Testis (tissue), 2 donors: ENCODE measurements at regions not wholly inside any gene's neighbourhood (a gene's known extent, or its start where the extent isn't known, plus 50 kb on each side); places are given as distances from the start of the nearest gene placed in this dataset.

Source experiments
- DNase-seq: peaks from one replicate; pipeline ENCODE4 v3.0.0-alpha.2; 2019
- H3K27ac ChIP-seq, 2 donors: fragments of 200-600 bp; sonication (generic); one replicate each; pipeline ENCODE4 v1.5.1; 2019
- H3K27me3 ChIP-seq: fragments of 200-600 bp; sonication (generic); one replicate; pipeline ENCODE4 v1.5.1; 2019
- H3K36me3 ChIP-seq: fragments of 200-600 bp; sonication (generic); one replicate; pipeline ENCODE4 v1.5.1; 2017; ENCODE audit warnings: low read depth; ENCODE audit errors: missing control alignments
- H3K4me1 ChIP-seq: fragments of 200-600 bp; sonication (generic); one replicate; pipeline ENCODE4 v1.5.1; 2019
- H3K4me3 ChIP-seq, 2 donors: fragments of 200-600 bp; sonication (generic); one replicate each; pipeline ENCODE4 v1.5.1; 2017 to 2019
- H3K9me3 ChIP-seq: fragments of 200-600 bp; sonication (generic); one replicate; pipeline ENCODE4 v1.5.1; 2017
- POLR2A ChIP-seq: fragments of 450-650 bp; IDR thresholded peaks from one replicate; pipeline ENCODE4 v1.6.1; 2017; ENCODE audit warnings: antibody characterized with exemption, mild to moderate bottlenecking, moderate library complexity
- WGBS, 2 donors: methylation state at CpG; one replicate each; pipeline ENCODE4 v1.1.5; 2018; 5-methylcytosine and 5-hydroxymethylcytosine counted together
- intact Hi-C: fragments of 100-400 bp; cut with DNase I; formaldehyde crosslinking; loops from one replicate; pipeline ENCODE4 v1.15.1; 2023; ENCODE audit warnings: low total_unique reads
- TF ChIP-seq, protein P1 (sequence below), 3 experiments: fragments of 450-650 bp in 2 of 3; fragments of 200-600 bp in 1 of 3; sonication (generic) in 1 of 3; IDR thresholded peaks; one replicate each; pipeline ENCODE4 v1.5.1; 2016 to 2019; ENCODE audit warnings: antibody characterized with exemption in 3 of 3, mild to moderate bottlenecking in 2 of 3, moderate library complexity in 1 of 3

GRCh38 chr5:2615917-2616316, 135.6 kb downstream of the IRX2 start:
- H3K4me3 ChIP-seq: no peak overlapping the region
- intact Hi-C loops: no loop called here
- H3K4me1 ChIP-seq: no peaks in the 10 kb centered on the region
- H3K27ac ChIP-seq: no peak overlapping the region
- no peak for TF ChIP-seq POLR2A
- TF ChIP-seq, protein P1, sequence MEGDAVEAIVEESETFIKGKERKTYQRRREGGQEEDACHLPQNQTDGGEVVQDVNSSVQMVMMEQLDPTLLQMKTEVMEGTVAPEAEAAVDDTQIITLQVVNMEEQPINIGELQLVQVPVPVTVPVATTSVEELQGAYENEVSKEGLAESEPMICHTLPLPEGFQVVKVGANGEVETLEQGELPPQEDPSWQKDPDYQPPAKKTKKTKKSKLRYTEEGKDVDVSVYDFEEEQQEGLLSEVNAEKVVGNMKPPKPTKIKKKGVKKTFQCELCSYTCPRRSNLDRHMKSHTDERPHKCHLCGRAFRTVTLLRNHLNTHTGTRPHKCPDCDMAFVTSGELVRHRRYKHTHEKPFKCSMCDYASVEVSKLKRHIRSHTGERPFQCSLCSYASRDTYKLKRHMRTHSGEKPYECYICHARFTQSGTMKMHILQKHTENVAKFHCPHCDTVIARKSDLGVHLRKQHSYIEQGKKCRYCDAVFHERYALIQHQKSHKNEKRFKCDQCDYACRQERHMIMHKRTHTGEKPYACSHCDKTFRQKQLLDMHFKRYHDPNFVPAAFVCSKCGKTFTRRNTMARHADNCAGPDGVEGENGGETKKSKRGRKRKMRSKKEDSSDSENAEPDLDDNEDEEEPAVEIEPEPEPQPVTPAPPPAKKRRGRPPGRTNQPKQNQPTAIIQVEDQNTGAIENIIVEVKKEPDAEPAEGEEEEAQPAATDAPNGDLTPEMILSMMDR (IDR thresholded peaks at IDR 0.05): no peak
- H3K36me3 ChIP-seq: no peaks in the 10 kb centered on the region
- no peaks in the 10 kb centered on the region for H3K27me3 ChIP-seq
- DNase-seq: no peak
- 89 to 93% methylated on average over 4 of the region's 4 CpGs for WGBS, 2 donors
- H3K9me3 ChIP-seq: no peaks in the 10 kb centered on the region

DNA sequence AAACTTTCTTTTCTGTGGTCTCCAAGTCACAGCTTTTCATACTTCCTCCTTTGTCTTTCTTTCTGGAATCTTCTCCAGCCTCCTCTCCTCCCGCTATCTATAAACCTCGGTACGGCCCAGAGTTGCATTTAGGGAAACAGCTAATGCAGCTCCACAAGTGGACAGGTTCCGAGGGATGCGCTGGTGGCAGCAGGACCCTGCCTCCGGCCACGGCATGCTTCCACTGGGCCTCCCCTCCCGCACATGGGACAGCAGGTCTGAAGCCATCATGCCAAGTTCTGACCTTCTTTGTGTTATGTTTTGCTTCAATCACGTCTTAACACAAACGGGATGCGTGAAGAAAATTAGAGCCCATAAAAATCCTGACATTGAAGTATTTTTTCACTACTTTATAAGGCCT, 136.9 kb downstream of the IRX2 start:
- intact Hi-C loops: no loop called here
- H3K4me1 ChIP-seq: no peaks in the 10 kb centered on the region

DNA sequence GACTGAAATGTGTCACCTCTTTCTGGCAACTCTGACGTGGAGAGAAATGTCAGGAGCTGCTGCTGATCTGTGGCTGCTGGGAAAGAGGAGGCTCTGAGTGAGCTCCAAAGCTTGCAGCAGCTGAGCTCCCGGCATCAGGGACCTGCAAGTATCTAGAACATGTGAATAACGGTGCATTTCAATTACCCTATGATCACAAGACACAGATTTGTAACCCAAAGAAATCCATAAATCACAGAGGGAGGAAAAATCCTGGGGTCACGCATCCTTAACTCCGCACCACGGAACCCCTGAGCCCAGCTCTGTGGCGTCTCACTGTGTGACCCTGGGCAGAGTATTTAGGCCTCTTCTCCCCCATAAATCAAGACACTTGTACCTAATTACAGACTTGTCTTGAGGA, 139.8 kb downstream of the IRX2 start:
- intact Hi-C loops: no loop called here
- H3K4me1 ChIP-seq: no peaks in the 10 kb centered on the region
- H3K27me3 ChIP-seq: no peaks in the 10 kb centered on the region
- no peak overlapping the region for H3K4me3 ChIP-seq
- H3K36me3 ChIP-seq: no peaks in the 10 kb centered on the region
- H3K9me3 ChIP-seq: no peaks in the 10 kb centered on the region
- no peak overlapping the region for H3K27ac ChIP-seq
- WGBS, 2 donors: 50 to 77% methylated on average over 6 to 7 of the region's 7 CpGs
- TF ChIP-seq, protein P1 (IDR thresholded peaks at IDR 0.05): no peak
- no peak for TF ChIP-seq POLR2A
- no peak for DNase-seq

More for the DNA sequence above, 136.9 kb downstream of the IRX2 start:
- H3K27ac ChIP-seq: no peak overlapping the region
- no peak overlapping the region for H3K4me3 ChIP-seq
- no peak for DNase-seq
- no peak for TF ChIP-seq POLR2A
- 85% methylated on average over 11 of the region's 11 CpGs for WGBS, 2 donors
- no peaks in the 10 kb centered on the region for H3K27me3 ChIP-seq
- no peaks in the 10 kb centered on the region for H3K36me3 ChIP-seq
- no peaks in the 10 kb centered on the region for H3K9me3 ChIP-seq

DNA sequence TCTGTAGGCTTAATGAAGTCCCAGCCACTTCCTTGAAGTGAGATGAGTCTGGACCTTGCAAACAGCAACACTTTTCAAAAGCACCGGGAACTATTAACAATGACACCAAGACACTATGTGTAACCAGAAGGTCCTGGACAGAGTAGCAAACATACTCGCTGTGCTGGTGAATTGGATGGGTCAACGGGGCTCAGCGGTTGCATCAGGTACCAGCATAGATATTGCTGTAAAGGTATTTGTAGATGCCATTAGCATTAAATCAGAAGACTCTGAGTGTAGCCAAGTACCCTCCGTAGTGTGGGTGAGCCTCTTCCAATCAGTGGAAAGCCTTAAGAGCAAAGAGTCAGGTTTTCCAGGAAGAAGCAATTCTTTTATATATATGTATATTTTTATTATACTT, 140.5 kb downstream of the IRX2 start:
- no peaks in the 10 kb centered on the region for H3K36me3 ChIP-seq
- no peaks in the 10 kb centered on the region for H3K27me3 ChIP-seq
- no peaks in the 10 kb centered on the region for H3K4me1 ChIP-seq
- WGBS, 2 donors: 94 to 97% methylated on average over 5 of the region's 5 CpGs
- TF ChIP-seq POLR2A: no peak
- TF ChIP-seq, protein P1 (IDR thresholded peaks at IDR 0.05): no peak
- no peak overlapping the region for H3K27ac ChIP-seq
- intact Hi-C loops: no loop called here
- no peaks in the 10 kb centered on the region for H3K9me3 ChIP-seq
- no peak overlapping the region for H3K4me3 ChIP-seq
- no peak for DNase-seq

GRCh38 chr5:2608391-2608790, 143.1 kb downstream of the IRX2 start:
- intact Hi-C loops: no loop called here
- Histone ChIP-seq H3K4me1 (no peaks in the 10 kb centered on the region), H3K27ac (no peak overlapping the region), H3K27me3 (no peaks in the 10 kb centered on the region), H3K4me3 (no peak overlapping the region), H3K9me3 (no peaks in the 10 kb centered on the region), H3K36me3 (no peaks in the 10 kb centered on the region)
- 68 to 79% methylated on average over 6 of the region's 6 CpGs for WGBS, 2 donors
- no peak for DNase-seq
- TF ChIP-seq, protein P1 (IDR thresholded peaks at IDR 0.05): no peak
- TF ChIP-seq POLR2A: no peak
